LoVo (cell line): ENCODE measurements at regions not wholly inside any gene's neighbourhood (a gene's known extent, or its start where the extent isn't known, plus 50 kb on each side); places are given as distances from the start of the nearest gene placed in this dataset.

Source experiments
- DNase-seq: peaks from one replicate; pipeline ENCODE4 v3.0.0-alpha.2; 2016; ENCODE audit warnings: low spot score

GRCh38 chr22:27008454-27008853 lies 351.1 kb downstream of the MIAT start:
- DNase-seq = no peak

- no peak for DNase-seq
Measured at GRCh38 chr22:27011133-27011532, 353.7 kb downstream of the MIAT start.

GRCh38 chr22:27011717-27012116 lies 354.3 kb downstream of the MIAT start:
- no peak for DNase-seq

GRCh38 chr22:27019827-27020226 lies 362.4 kb downstream of the MIAT start:
- DNase-seq = no peak

GRCh38 chr22:27022274-27022895 lies 365.0 kb downstream of the MIAT start:
- no peak for DNase-seq

GRCh38 chr22:27022896-27023361 lies 365.5 kb downstream of the MIAT start:
- no peak for DNase-seq

GRCh38 chr22:27023591-27023990 lies 366.2 kb downstream of the MIAT start:
- no peak for DNase-seq

GRCh38 chr22:27024982-27025381 lies 367.6 kb downstream of the MIAT start:
- DNase-seq = no peak

GRCh38 chr22:27028093-27028492 lies 370.7 kb downstream of the MIAT start:
- no peak for DNase-seq

GRCh38 chr22:27029584-27030130 lies 372.3 kb downstream of the MIAT start:
- DNase-seq = no peak

GRCh38 chr22:27032091-27032761 lies 374.8 kb downstream of the MIAT start:
- DNase-seq = no peak

- DNase-seq = no peak
Measured at GRCh38 chr22:27041745-27042310, 384.4 kb downstream of the MIAT start.

- DNase-seq = no peak
Measured at GRCh38 chr22:27043262-27043661, 385.9 kb downstream of the MIAT start.

- no peak for DNase-seq
Measured at GRCh38 chr22:27045103-27045947, 387.9 kb downstream of the MIAT start.

- DNase-seq = no peak
Measured at GRCh38 chr22:27046086-27046485, 388.7 kb downstream of the MIAT start.

- no peak for DNase-seq
Measured at GRCh38 chr22:27046603-27047002, 389.2 kb downstream of the MIAT start.

GRCh38 chr22:27050771-27051170 lies 393.4 kb downstream of the MIAT start:
- DNase-seq = no peak

- no peak for DNase-seq
Measured at GRCh38 chr22:27051407-27051806, 394.0 kb downstream of the MIAT start.

- DNase-seq = no peak
Measured at GRCh38 chr22:27057717-27058116, 400.3 kb downstream of the MIAT start.

GRCh38 chr22:27060190-27060589 lies 402.8 kb downstream of the MIAT start:
- DNase-seq = no peak

- no peak for DNase-seq
Measured at GRCh38 chr22:27062910-27063309, 405.5 kb downstream of the MIAT start.

- DNase-seq = no peak
Measured at GRCh38 chr22:27063406-27063805, 406.0 kb downstream of the MIAT start.
